ENCODE measurements at regions not wholly inside any gene's neighbourhood (a gene's known extent, or its start where the extent isn't known, plus 50 kb on each side); places are given as distances from the start of the nearest gene placed in this dataset.
A peak's percentile ranks its signal among the peaks of the same experiment; 100 is the strongest.

DNA sequence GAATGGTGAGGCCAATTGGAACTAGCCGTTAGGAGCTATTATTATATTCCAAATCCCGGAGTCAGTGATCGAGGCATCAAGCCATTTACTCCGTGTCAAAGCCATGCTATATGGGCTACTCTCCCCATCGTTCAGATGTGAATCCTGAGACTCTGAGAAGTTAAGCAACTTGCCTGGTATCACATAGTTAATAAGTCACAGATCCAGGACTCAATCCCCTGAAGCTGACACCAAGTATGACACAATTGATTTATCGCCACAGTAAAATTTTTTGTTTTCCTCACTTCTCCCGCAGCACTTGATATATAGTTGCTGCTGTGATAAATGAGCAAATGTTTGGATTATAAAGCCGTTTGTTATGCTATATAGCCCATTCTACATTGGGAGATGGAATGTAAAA lies 50.8 kb upstream of the TSHZ2 start:
- DNase-seq = no peak

DNA sequence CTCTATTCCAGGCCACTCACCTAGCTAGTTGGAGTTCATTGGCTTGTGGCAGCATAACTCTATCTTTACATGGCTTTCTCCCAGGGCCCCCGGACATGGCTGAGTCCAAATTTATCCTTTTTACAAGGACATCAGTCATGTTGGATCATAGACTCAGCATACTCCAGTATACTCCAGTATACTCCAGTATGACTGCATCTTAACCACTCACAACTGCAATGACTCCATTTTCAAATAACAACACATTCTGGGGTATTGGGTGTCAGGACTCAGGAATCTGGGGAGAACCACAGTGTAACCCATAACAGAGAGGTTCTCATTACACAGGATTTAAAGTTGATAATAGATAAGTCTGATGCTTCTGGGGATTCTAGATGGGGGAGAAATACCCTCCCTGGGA lies 53.8 kb upstream of the TSHZ2 start:
- no peak for DNase-seq

DNA sequence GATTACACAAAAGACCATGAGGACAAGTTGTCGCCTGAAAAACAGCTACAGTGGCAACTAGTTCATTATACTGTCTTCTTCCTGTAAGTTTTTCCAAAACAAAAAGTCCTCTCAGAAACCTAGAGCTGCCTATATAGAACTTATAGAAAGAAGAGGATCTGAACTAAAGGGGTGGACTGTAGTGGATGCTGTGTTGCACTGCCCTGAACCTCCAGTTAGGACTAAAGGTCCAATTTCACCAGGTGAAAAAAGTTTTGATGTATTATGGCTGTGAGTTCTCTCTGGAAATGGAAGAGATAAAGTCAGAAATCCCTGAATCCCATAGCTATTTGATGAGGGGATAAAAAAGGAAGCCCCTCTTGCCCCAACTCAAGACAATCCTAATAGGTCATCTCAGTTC lies 56.6 kb upstream of the TSHZ2 start:
- no peak for DNase-seq

DNA sequence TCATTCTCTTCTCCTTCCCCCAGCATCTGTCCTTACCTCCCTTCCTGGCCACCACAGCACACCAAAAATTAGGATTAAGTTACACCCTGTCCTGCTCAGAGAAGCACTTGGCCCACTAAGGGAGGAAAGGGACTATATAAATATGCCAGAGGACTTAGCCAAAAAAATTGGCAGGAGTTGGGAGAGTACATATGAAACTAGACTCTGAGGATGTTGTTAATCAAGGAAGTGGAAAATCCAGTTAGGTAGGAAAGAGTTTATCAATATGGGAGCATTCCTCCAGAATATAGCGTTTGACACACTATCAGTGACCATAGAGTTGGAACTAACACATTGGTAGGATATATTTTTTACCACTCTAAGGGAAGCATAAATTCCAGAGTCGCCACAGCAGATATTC lies 57.3 kb upstream of the TSHZ2 start:
- DNase-seq = no peak

DNA sequence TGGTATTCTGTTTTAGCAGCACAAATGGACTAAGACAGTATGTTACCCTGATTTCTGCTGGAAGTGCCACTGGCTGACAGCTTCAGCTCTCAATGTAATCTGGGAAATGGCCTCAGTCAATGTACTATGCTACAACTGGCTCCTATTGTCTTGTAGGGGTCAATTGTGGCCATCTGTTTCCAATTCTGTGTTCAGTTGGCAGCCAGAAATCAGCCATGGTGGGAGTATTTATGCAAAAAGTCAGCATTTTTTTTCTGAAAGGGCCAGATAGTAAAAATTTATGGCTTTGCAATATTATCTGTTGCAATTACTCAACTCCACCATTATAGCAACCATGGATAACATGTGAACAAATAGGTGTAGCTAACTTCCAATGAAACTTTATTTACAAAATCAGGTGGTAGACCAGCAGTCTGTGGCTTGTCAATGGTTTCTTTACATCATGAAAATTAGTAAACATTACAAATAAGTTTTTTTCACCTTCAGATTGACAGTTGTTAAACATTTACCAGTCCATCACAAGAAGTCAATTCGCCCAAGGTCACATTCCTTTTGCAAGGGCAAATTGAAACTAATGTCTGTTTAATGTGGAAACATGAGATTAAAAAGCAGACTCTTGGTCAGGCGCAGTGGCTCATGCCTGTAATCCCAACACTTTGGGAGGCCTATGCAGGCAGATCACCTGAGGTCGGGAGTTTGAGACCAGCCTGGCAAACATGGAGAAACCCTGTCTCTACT lies 58.3 kb upstream of the TSHZ2 start:
- no peak for DNase-seq

DNA sequence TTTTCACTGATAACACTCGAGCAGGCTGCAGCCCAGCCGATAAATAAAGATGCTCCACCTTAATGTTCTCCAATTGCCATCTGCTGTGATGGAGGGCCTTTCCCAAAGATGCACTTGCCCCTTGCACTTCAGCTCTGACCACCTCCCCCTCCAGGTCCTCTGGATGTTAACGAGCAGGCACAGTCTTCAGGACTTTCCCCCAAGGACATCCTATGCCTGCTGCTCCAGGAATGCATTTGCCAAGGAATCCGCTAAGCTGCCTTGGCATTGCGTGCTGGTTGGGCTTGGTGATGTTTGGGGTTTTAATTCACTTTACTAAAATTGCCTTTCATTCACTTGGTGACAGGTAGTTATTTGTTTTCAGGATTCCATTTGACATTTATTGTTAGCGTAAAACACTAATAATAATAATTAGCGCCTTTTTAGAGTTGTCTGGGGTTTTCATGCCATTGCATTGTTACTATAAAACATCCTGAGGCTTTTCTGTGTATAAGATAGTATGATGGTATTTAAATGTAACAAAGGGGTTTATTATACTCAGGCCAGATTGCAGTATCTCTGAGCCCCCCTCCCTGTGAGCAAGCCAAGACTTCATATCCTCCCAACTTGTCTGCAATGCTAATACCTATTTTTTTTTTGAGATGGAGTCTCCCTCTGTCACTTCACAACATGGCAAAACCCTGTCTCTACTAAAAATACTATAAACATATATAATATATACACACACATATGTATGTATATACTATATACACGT lies 66.7 kb upstream of the TSHZ2 start:
- DNase-seq = peak; percentile 50

DNA sequence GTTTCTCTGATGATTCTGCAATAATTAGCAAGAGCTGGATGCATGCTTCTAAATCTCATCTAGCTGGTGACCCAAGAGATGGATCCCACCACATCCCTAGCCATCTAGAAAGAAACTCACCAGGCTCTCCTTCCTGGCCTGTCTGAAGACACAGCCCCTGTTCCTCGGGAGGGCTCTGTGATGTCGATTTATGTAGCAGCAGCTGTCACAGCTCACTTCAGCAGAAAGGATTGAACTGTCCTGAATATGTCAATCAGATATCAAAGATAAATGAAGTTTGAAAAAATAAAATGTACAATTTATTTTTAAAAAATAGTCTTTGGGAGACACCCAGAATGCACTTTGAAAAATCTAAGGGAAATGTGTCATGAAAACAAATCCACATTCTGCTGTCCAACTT lies 67.3 kb upstream of the TSHZ2 start:
- DNase-seq = peak; percentile 35

DNA sequence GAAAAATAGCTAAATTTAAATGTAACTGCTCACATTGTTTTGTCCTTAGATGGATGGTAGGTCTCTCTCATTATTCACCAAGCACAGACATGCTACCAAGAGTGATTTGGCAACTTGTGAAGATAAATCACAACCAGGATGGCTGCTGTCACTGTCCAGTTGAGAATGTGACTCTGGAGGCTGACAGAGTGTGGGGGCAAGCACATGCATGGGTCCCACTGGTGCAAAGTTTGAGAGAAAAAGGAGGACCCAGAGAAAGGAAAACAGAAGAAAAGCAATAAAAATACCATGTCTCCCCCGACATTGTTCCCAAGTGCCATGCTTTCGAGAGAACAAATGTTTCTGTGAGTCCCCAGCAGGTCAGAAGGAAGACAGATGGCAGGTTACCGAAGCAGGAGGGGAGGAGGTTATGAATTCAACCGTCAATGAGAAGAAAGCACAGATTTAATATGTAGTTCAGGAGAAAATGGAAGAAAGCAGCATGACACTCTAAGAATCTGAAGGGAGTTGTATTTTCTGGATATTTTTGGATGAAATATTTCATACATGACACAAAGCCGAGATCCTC lies 73.0 kb upstream of the TSHZ2 start:
- no peak for DNase-seq

DNA sequence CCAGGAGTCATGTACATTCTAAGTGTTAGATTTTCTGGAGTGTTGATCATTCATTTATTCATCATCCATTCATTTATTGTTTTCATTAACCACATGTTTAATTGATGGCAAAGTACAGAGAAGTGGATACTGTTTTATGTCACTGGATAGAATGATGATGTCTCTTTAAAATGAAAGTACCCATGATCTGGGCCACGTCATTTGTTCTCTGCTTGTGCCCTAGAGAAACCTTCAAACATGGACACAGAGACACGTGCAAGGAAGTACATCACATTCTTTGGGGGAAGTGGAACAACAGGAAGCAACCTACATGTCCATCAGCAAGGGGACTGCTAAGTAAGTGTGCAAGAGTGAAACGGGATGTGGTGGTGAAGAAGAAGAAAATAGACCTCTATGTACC lies 75.8 kb upstream of the TSHZ2 start:
- no peak for DNase-seq

DNA sequence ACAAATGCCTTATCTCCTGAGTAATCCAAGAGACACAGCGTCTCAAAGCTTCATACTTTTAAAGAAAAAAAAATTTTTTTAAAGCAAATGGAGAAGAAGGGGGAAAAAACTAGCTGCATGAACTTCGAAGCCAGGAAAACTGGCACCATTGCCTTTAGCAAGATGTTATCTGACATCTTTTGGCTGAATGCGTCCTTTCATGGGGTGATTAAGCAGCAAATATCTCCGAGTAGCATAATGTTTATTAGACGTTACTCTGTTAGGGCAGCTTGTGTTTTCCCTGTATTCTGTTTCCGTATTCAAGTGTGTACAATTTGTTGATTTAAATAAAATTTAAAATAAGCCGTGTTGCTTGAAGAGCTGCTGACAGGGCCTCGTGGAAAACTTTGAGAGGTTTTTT lies 76.5 kb upstream of the TSHZ2 start:
- no peak for DNase-seq

DNA sequence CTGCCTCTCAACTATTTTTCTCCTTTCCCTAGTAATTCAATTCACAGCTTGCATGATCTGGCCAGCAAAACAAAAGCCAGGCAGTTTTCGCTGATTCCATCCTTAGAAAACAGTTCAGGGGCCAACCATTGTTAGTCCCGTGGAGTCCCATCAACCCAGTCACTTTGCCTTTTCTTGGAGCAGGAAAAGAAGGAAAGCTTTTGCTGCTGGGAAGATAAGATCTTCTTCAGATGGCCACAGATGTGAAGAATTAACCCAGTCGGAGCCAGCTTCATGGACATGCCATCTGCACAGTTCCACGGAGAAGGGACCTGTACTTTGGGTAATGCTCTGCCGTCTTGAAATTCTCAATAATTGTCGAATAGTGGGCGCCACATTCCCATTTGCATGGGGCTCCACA lies 76.9 kb upstream of the TSHZ2 start:
- DNase-seq = no peak

DNA sequence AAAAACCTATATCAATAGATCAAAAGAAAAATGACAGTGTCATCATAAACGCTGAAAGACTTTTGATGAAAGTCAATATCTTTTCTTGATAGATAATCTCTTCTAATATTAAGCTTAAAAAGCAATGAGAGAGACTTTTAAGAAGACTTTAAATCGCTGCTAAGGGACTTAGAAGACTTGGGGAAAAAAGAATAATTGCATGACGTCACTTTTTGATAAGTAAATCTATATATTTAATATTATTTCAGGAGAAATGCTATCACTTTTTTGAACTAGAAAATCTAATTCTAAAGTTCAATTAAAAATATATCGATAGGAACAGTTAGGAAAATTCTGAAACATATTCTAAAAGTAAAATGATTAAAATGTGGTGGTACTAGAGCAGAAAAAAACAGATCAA lies 78.7 kb upstream of the TSHZ2 start:
- no peak for DNase-seq

DNA sequence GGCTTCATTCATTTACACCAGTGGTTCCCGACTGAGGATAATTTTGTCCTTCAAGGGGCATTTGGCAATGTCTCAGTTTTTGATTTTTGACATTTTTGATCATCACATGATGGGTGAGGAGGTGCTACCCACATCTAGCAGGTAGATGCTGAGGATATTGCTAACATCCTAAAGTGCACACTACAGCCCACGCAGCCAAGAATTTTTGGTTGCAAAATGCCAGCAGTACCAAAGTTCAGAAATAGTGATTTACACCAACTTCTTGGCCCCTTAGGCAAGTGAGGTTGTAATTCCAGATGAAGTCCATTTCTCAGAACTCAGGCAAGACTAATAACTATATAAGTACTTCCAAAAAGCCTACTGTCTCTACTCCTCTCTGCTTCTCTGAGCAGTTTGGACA lies 80.1 kb upstream of the TSHZ2 start:
- DNase-seq = no peak

DNA sequence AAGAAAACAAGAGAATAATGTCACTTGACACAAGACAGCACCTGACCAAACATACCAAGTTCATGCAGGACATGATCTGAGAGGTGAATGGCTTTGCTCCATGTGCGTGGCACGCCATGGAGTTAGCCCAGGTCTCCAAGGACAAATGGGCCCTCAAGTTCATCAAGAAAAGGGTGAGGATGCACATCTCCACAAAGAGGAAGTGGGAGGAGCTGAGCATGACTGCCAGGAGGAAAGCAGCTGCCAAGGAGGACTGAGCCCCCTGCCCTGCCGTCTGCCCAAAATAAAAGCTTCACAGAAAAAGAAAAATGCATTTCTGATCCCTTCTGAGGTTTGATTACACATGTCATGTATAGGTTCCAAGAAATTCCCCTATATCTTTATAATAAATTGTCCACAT lies 82.0 kb upstream of the TSHZ2 start:
- DNase-seq = no peak

DNA sequence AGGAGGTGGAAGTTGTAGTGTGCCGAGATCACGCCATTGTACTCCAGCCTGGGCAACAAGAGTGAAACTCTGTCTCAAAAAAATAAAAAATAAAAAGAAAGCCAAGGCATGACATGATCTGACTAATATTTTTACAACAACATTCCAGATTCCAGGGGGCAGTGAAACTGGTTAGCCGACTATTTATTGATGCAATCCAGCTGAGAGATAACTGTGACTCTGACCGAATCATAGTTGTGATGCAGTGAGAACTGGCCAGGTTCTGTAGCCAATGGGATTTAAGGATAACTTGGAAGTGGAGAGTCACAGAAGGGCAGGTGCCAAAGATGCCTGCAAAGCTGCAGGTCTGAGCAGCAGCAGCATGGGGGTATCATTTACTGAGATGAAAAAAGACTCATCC lies 82.9 kb upstream of the TSHZ2 start:
- no peak for DNase-seq

DNA sequence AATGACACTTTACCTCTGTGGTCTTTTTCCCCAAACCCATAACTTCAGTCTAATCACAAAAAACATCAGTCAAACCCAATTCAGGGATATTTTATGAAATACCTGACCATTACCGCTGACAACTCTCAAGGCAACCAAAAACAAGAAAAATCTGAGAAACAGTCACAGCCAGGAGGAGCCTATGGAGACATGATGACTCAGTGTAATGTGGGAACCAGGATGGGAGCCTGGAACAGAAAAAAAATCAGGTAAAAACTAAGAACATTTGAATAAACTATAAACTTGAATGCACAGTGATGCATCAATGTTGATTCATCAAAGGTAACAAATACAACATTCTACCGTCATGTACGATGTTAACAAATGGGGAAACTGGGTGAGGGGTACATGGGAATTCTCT lies 84.1 kb upstream of the TSHZ2 start:
- no peak for DNase-seq

DNA sequence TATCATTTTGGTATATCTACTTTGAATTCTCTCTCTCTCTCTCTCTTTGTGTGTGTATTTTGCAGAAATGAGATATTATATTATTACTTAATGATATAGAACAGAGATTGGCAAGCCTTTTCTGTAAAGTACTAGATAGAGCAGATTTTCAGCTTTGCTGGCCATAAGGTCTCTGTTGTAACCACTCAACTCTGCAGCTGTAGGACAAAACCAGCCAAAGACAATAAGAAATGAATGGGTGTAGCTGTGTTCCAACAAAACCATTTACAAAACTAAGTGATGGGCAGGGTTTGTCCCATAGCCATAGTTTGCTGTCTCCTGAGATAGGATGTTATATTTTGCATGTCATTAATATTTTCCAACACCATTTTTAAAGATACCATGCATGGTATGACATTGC lies 91.2 kb upstream of the TSHZ2 start:
- DNase-seq = no peak

DNA sequence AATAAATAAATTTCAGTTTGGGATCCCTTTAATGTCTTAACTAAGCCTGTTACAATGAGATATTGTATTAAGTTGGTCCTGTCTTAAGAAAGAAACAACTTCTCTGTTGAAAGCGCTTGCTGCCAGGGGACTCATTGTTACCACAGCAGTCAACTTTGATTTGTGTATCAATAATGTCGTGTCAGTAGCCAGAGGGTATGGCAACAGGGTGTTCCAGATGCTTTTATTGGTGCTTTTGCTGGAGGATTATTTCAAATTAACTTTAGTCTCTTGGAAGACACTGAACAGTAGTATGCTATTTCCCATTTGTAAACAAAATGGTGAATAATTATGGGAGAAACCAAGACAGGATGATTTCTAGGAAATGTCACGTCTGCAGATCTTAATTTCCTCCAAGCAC lies 91.9 kb upstream of the TSHZ2 start:
- DNase-seq = no peak

DNA sequence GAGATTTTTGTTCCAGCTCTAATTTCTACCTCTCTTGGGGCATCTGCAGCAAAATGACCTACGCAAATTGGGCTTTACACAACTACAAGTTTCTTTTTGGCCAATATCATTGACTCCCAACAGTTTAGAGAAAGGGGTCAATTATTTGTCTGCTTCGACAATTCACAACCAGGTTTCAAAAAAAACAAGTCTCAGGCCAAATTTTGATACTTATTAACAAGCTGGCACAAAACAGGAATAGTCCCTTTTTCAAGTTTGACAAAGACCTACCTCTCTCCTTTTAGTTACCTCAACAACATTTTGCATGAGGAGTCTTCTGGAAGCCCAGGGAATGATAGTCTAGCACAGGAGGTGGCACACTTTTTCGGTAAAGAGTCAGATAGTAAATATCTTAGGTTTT lies 97.9 kb upstream of the TSHZ2 start:
- no peak for DNase-seq

DNA sequence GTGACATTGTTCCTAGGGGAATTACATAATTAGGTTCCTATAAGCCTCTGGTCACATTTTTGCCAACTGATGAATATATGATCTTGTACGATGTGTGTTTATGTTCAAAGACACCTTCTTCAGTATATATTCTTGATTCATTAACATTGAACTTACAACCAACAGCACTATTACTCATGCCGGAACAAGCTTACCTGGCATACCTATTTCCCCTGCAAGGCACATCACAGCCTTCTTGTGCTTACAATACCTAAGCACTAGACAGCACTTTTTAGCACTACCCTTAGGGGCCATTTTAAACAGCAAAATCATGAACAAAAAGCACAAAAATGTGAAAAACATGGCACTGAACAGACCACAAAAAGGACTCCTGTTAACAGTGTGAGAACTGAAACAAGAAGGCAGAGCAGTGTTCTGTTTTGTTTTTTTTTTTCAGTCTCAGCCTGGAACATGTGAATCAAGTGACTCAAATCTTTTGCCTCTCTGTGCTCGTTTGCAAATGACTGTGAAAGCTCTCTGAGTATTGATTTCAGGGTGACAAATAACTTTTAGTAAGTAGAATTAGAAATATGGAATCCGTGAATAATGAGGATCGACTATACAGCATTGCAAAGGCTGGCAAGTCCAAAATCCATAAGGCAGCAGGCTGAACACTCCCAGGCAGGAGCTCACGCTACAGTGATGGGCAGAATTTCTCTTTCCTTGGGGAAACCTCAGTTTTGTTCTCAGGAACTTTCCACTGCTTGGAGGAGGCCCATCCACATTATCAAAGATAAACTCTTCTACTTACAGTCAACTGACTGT lies 102.3 kb upstream of the TSHZ2 start:
- no peak for DNase-seq

DNA sequence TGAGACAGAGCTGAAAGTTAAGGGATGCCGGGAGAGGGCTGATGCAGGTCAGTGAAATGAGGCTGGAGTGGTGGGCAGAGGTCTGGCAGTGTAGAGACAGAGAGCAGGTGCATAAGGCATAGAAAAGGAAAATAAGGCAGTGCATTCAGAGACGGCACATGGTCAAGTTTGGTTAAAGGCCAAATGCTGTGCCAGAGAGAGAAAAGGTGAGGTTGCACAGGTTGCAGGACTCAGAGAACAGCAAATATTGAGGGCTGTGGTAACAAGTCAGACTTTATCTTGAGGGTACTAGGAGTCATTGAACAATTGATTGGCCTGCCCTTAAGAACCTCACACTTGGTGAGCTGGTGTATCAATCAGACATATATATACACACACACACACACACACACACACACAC lies 102.9 kb upstream of the TSHZ2 start:
- DNase-seq = no peak

DNA sequence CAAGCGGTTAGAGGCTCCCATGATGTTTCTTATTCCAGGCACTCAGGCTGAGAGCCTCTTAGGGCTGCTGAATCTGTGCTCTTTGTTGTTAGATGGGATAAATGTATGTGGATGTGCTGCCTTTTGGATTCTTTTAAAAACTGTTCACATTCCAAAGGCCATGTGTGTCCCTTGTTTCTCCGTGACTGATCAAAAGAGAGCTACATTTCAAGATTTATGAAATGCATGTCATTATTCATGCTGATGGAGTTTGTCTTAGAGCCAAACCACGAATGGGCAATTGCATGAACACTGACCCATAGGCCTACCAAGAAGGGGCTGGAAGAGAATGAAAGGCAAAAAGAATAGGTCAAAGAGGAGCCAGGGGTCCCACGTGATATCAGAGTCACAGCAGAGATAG lies 104.9 kb upstream of the TSHZ2 start:
- DNase-seq = no peak

DNA sequence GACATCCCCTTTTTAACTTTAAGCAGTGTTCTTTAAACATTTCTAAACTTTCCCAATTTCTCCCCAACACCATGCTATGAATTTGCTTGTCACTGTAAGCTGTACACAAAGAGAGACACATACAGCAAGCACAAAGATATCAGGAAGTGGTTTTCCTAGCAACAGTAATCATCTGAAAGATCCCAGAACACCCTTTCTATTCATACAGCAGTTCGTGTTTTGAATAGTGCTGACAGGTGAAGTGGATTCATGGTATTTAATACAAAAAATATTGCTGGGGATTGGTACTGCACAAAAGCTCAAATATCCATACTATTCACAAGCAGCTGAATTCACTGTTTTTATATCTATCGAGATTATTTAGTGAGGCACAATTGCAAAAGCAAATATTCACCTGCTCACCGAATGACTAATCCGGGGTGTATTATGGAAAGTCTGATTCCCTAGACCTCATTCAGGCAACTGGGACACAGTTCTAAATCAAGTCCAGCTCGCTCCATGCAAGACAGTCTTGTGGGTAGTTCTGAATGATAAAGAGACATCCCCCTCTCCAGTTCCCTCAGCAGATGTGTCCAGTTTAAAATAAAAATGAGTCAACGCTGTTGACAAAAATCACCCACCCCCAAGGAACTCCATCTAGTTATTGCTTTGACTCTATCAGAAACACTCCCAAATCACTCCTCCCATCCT lies 107.1 kb upstream of the TSHZ2 start:
- DNase-seq = no peak
